Body of pancreas (tissue), 4 donors: ENCODE measurements at regions not wholly inside any gene's neighbourhood (a gene's known extent, or its start where the extent isn't known, plus 50 kb on each side); places are given as distances from the start of the nearest gene placed in this dataset.

Experiments used
- CTCF ChIP-seq, 7 experiments: fragments of 450-650 bp in 4 of 7; fragments of 200-600 bp in 3 of 7; sonication (generic) in 3 of 7; IDR thresholded peaks; one replicate each; pipeline ENCODE4 v1.5.1; 2016 to 2019; ENCODE audit warnings: antibody characterized with exemption in 7 of 7
- POLR2A ChIP-seq, 3 donors: fragments of 450-650 bp; IDR thresholded peaks; one replicate each; pipeline ENCODE4 v1.6.1; 2016; ENCODE audit warnings: antibody characterized with exemption in 3 of 3, mild to moderate bottlenecking in 2 of 3

- TF ChIP-seq POLR2A (IDR thresholded peaks at IDR 0.05), result no peak
- no peak for TF ChIP-seq CTCF (IDR thresholded peaks at IDR 0.05)
Observed at GRCh38 chr14:101025696-101026095, 122.2 kb upstream of the RTL1 start.
